Trophoblast cell (in vitro differentiated cells and primary cell): ENCODE measurements at regions not wholly inside any gene's neighbourhood (a gene's known extent, or its start where the extent isn't known, plus 50 kb on each side); places are given as distances from the start of the nearest gene placed in this dataset.

Experiments
- DNase-seq, 2 donors: peaks; one replicate each; pipeline ENCODE4 v3.0.0-alpha.2; 2016
- H2AFZ ChIP-seq: 2 replicates; pipeline ENCODE4 v1.6.1; 2013; ENCODE audit warnings: low read length, moderate library complexity, mild to moderate bottlenecking; ENCODE audit not compliant: insufficient read depth, poor library complexity
- H2AK5ac ChIP-seq: 2 replicates; pipeline ENCODE4 v1.6.1; 2013; ENCODE audit warnings: mild to moderate bottlenecking, low read length
- H2BK120ac ChIP-seq: 2 replicates; pipeline ENCODE4 v1.6.1; 2013; ENCODE audit warnings: low read length, mild to moderate bottlenecking, moderate library complexity; ENCODE audit not compliant: insufficient read depth, poor library complexity
- H2BK12ac ChIP-seq: 2 replicates; pipeline ENCODE4 v1.6.1; 2013; ENCODE audit warnings: mild to moderate bottlenecking, low read length, moderate library complexity
- H2BK5ac ChIP-seq: 2 replicates; pipeline ENCODE4 v1.6.1; 2013; ENCODE audit warnings: low read length, low read depth, moderate library complexity, mild to moderate bottlenecking; ENCODE audit not compliant: poor library complexity
- H3K14ac ChIP-seq: 2 replicates; pipeline ENCODE4 v1.6.1; 2013; ENCODE audit warnings: mild to moderate bottlenecking, low read length
- H3K18ac ChIP-seq: 2 replicates; pipeline ENCODE4 v1.6.1; 2013; ENCODE audit warnings: mild to moderate bottlenecking, low read length
- H3K23ac ChIP-seq: 2 replicates; pipeline ENCODE4 v1.6.1; 2013; ENCODE audit warnings: low read length
- H3K27ac ChIP-seq: 2 replicates; pipeline ENCODE4 v1.5.1; 2013; ENCODE audit warnings: low read depth, mild to moderate bottlenecking, inconsistent platforms, low read length, moderate library complexity
- H3K27me3 ChIP-seq: 2 replicates; pipeline ENCODE4 v1.6.1; 2013; ENCODE audit warnings: inconsistent platforms, mild to moderate bottlenecking, low read length, moderate library complexity; ENCODE audit not compliant: insufficient read depth
- H3K36me3 ChIP-seq, 2 experiments: 1 replicate in 1 of 2; 2 replicates in 1 of 2; pipeline ENCODE4 v1.6.1; 2013; ENCODE audit warnings: low read length in 2 of 2, mild to moderate bottlenecking in 2 of 2, moderate library complexity in 1 of 2; ENCODE audit not compliant: insufficient read depth in 2 of 2, control insufficient read depth in 1 of 2
- H3K4ac ChIP-seq: 2 replicates; pipeline ENCODE4 v1.6.1; 2013; ENCODE audit warnings: low read depth, mild to moderate bottlenecking, low read length, moderate library complexity
- H3K4me1 ChIP-seq, 2 experiments: 1 replicate in 1 of 2; 2 replicates in 1 of 2; pipeline ENCODE4 v1.6.1; 2013; ENCODE audit warnings: low read length in 2 of 2, mild to moderate bottlenecking in 2 of 2, moderate library complexity in 1 of 2; ENCODE audit not compliant: insufficient read depth in 2 of 2, control insufficient read depth in 1 of 2
- H3K4me2 ChIP-seq: 2 replicates; pipeline ENCODE4 v1.6.1; 2013; ENCODE audit warnings: inconsistent platforms, mild to moderate bottlenecking, low read length, moderate library complexity
- H3K4me3 ChIP-seq: 2 replicates; pipeline ENCODE4 v1.5.1; 2013; ENCODE audit warnings: mild to moderate bottlenecking, low read depth, low read length, inconsistent platforms
- H3K79me1 ChIP-seq: one replicate; pipeline ENCODE4 v1.6.1; 2013; ENCODE audit warnings: low read length
- H3K79me2 ChIP-seq: 2 replicates; pipeline ENCODE4 v1.6.1; 2013; ENCODE audit warnings: low read length, mild to moderate bottlenecking; ENCODE audit not compliant: control insufficient read depth, insufficient read depth, poor library complexity
- H3K9ac ChIP-seq: 2 replicates; pipeline ENCODE4 v1.6.1; 2013; ENCODE audit warnings: mild to moderate bottlenecking, low read length
- H3K9me3 ChIP-seq: 2 replicates; pipeline ENCODE4 v1.6.1; 2013; ENCODE audit warnings: low read depth, mild to moderate bottlenecking, control low read depth, inconsistent platforms, low read length; ENCODE audit not compliant: insufficient read depth
- H4K12ac ChIP-seq: 2 replicates; pipeline ENCODE4 v1.6.1; 2013; ENCODE audit warnings: low read depth, mild to moderate bottlenecking, low read length, moderate library complexity
- H4K8ac ChIP-seq: 2 replicates; pipeline ENCODE4 v1.6.1; 2013; ENCODE audit warnings: low read depth, mild to moderate bottlenecking, low read length, moderate library complexity
- H4K91ac ChIP-seq: one replicate; pipeline ENCODE4 v1.6.1; 2013; ENCODE audit warnings: low read depth, mild to moderate bottlenecking, low read length, moderate library complexity
- WGBS: extraction: QIAGEN DNeasy Blood & Tissue Kit; methylation state at CpG from one replicate; pipeline ENCODE4 v1.1.7; 2013; ENCODE audit warnings: missing lambda C conversion rate; ENCODE audit not compliant: insufficient read length, insufficient coverage; ENCODE audit errors: extremely low coverage; 5-methylcytosine and 5-hydroxymethylcytosine counted together

- Histone ChIP-seq H3K18ac (no peak overlapping the region), H3K79me1 (no peaks in the 10 kb centered on the region), H3K4me2 (no peak overlapping the region), H3K79me2 (no peaks in the 10 kb centered on the region), H3K14ac (no peak overlapping the region), H2BK5ac (no peak overlapping the region), H3K23ac (no peak overlapping the region), H3K36me3 (peaks cover 0 to 1% of the 10 kb centered on the region in 2 experiments), H4K8ac (no peak overlapping the region), H2AFZ (no peak overlapping the region), H3K9me3 (peaks cover 1% of the 10 kb centered on the region), H3K9ac (no peak overlapping the region), H2AK5ac (no peak overlapping the region), H2BK12ac (no peak overlapping the region), H4K12ac (no peak overlapping the region), H3K4me1 (no peaks in the 10 kb centered on the region), H2BK120ac (no peak overlapping the region), H3K27ac (no peak overlapping the region), H3K27me3 (no peaks in the 10 kb centered on the region), H3K4me3 (no peak overlapping the region), H4K91ac (no peak overlapping the region), H3K4ac (no peak overlapping the region)
- WGBS: no CpG with 5 or more reads among the region's 3 CpGs
- DNase-seq: no peak
These were observed 64.3 kb upstream of the VANGL1 start for GRCh38 chr1:115577513-115577912.

GRCh38 chr1:115575661-115576060, 66.1 kb upstream of the VANGL1 start:
- Histone ChIP-seq H3K36me3 (peaks cover 0 to 1% of the 10 kb centered on the region in 2 experiments), H3K4me1 (no peaks in the 10 kb centered on the region), H3K4ac (no peak overlapping the region), H3K18ac (no peak overlapping the region), H4K12ac (no peak overlapping the region), H2BK12ac (no peak overlapping the region), H3K9ac (no peak overlapping the region), H3K4me2 (no peak overlapping the region), H2AK5ac (no peak overlapping the region), H2AFZ (no peak overlapping the region), H2BK5ac (no peak overlapping the region), H3K14ac (no peak overlapping the region), H3K79me2 (no peaks in the 10 kb centered on the region), H3K9me3 (peaks cover 1% of the 10 kb centered on the region), H3K79me1 (no peaks in the 10 kb centered on the region), H3K27ac (no peak overlapping the region), H3K27me3 (no peaks in the 10 kb centered on the region), H3K4me3 (no peak overlapping the region), H4K8ac (no peak overlapping the region), H3K23ac (no peak overlapping the region), H2BK120ac (no peak overlapping the region), H4K91ac (no peak overlapping the region)
- no peak for DNase-seq

GRCh38 chr1:115572710-115573109, 69.1 kb upstream of the VANGL1 start:
- H3K14ac ChIP-seq: no peak overlapping the region
- no peaks in the 10 kb centered on the region for H3K27me3 ChIP-seq
- DNase-seq: no peak
- no peak overlapping the region for H3K4me2 ChIP-seq
- peaks cover 0 to 1% of the 10 kb centered on the region in 2 experiments for H3K36me3 ChIP-seq
- no peaks in the 10 kb centered on the region for H3K4me1 ChIP-seq
- H2BK12ac ChIP-seq: no peak overlapping the region
- no peak overlapping the region for H2BK5ac ChIP-seq
- WGBS: no CpG with 5 or more reads among the region's 1 CpG
- no peak overlapping the region for H3K27ac ChIP-seq
- H2BK120ac ChIP-seq: no peak overlapping the region
- H4K91ac ChIP-seq: no peak overlapping the region
- no peaks in the 10 kb centered on the region for H3K79me1 ChIP-seq
- H4K12ac ChIP-seq: no peak overlapping the region
- no peak overlapping the region for H2AFZ ChIP-seq
- H2AK5ac ChIP-seq: no peak overlapping the region
- H3K79me2 ChIP-seq: no peaks in the 10 kb centered on the region
- H3K4me3 ChIP-seq: no peak overlapping the region
- H3K9me3 ChIP-seq: peaks cover 3% of the 10 kb centered on the region
- no peak overlapping the region for H3K18ac ChIP-seq
- no peak overlapping the region for H3K9ac ChIP-seq
- H3K23ac ChIP-seq: no peak overlapping the region
- H3K4ac ChIP-seq: no peak overlapping the region
- H4K8ac ChIP-seq: no peak overlapping the region

GRCh38 chr1:115567431-115567830, 74.3 kb upstream of the VANGL1 start:
- no peaks in the 10 kb centered on the region for H3K27me3 ChIP-seq
- no peak overlapping the region for H3K4me3 ChIP-seq
- peaks cover 1% of the 10 kb centered on the region for H3K9me3 ChIP-seq
- H2BK5ac ChIP-seq: no peak overlapping the region
- H3K18ac ChIP-seq: no peak overlapping the region
- no peak for DNase-seq
- no peak overlapping the region for H3K4ac ChIP-seq
- H3K23ac ChIP-seq: no peak overlapping the region
- H3K4me2 ChIP-seq: no peak overlapping the region
- H2AFZ ChIP-seq: no peak overlapping the region
- no peak overlapping the region for H4K8ac ChIP-seq
- H4K91ac ChIP-seq: no peak overlapping the region
- no peak overlapping the region for H3K27ac ChIP-seq
- H3K36me3 ChIP-seq: no peaks in the 10 kb centered on the region
- H3K14ac ChIP-seq: no peak overlapping the region
- H2AK5ac ChIP-seq: no peak overlapping the region
- no peaks in the 10 kb centered on the region for H3K79me1 ChIP-seq
- no peak overlapping the region for H2BK12ac ChIP-seq
- no peaks in the 10 kb centered on the region for H3K79me2 ChIP-seq
- H2BK120ac ChIP-seq: no peak overlapping the region
- H4K12ac ChIP-seq: no peak overlapping the region
- no peak overlapping the region for H3K9ac ChIP-seq
- H3K4me1 ChIP-seq: no peaks in the 10 kb centered on the region

- H3K9me3 ChIP-seq: peaks cover 1% of the 10 kb centered on the region
- no peak overlapping the region for H3K27ac ChIP-seq
These were observed 76.0 kb upstream of the VANGL1 start for GRCh38 chr1:115565791-115566190.

More at GRCh38 chr1:115565791-115566190, 76.0 kb upstream of the VANGL1 start:
- no peak overlapping the region for H2AK5ac ChIP-seq
- no peak overlapping the region for H2BK120ac ChIP-seq
- H3K27me3 ChIP-seq: no peaks in the 10 kb centered on the region
- H4K8ac ChIP-seq: no peak overlapping the region
- no peaks in the 10 kb centered on the region for H3K79me2 ChIP-seq
- no peak overlapping the region for H3K4me2 ChIP-seq
- no CpG with 5 or more reads among the region's 3 CpGs for WGBS
- DNase-seq: no peak
- no peak overlapping the region for H2BK12ac ChIP-seq
- no peak overlapping the region for H4K12ac ChIP-seq
- H3K4me3 ChIP-seq: no peak overlapping the region
- no peak overlapping the region for H3K23ac ChIP-seq
- H3K4me1 ChIP-seq: no peaks in the 10 kb centered on the region
- no peak overlapping the region for H4K91ac ChIP-seq
- H2AFZ ChIP-seq: no peak overlapping the region
- H3K4ac ChIP-seq: no peak overlapping the region
- H3K79me1 ChIP-seq: no peaks in the 10 kb centered on the region
- no peak overlapping the region for H2BK5ac ChIP-seq
- H3K18ac ChIP-seq: no peak overlapping the region
- H3K14ac ChIP-seq: no peak overlapping the region
- H3K9ac ChIP-seq: no peak overlapping the region
- no peaks in the 10 kb centered on the region for H3K36me3 ChIP-seq
